Neuron (in vitro differentiated cells): ENCODE measurements at regions not wholly inside any gene's neighbourhood (a gene's known extent, or its start where the extent isn't known, plus 50 kb on each side); places are given as distances from the start of the nearest gene placed in this dataset.

Experiments used
- H2AFZ ChIP-seq: one replicate; pipeline ENCODE4 v1.6.1; 2013; ENCODE audit warnings: low read depth, mild to moderate bottlenecking, inconsistent platforms, low read length, moderate library complexity
- H3K27me3 ChIP-seq: one replicate; pipeline ENCODE4 v1.6.1; 2013; ENCODE audit warnings: low read length; ENCODE audit not compliant: insufficient read depth
- H3K36me3 ChIP-seq: one replicate; pipeline ENCODE4 v1.6.1; 2013; ENCODE audit warnings: low read length; ENCODE audit not compliant: insufficient read depth
- H3K4me1 ChIP-seq: one replicate; pipeline ENCODE4 v1.6.1; 2013; ENCODE audit warnings: low read length; ENCODE audit not compliant: insufficient read depth
- H3K4me3 ChIP-seq: 2 replicates; pipeline ENCODE4 v1.5.1; 2013; ENCODE audit warnings: mild to moderate bottlenecking, low read length, moderate library complexity
- H3K9me3 ChIP-seq: one replicate; pipeline ENCODE4 v1.6.1; 2013; ENCODE audit warnings: low read length

GRCh38 chr21:15135867-15136629, 71.2 kb upstream of the NRIP1 start:
- Histone ChIP-seq H3K9me3 (no peaks in the 10 kb centered on the region), H3K36me3 (no peaks in the 10 kb centered on the region), H3K4me3 (no peak overlapping the region), H2AFZ (no peak overlapping the region), H3K4me1 (peaks cover 17% of the 10 kb centered on the region), H3K27me3 (no peaks in the 10 kb centered on the region)

GRCh38 chr21:15138490-15138889, 73.7 kb upstream of the NRIP1 start:
- Histone ChIP-seq H3K27me3 (no peaks in the 10 kb centered on the region), H3K36me3 (no peaks in the 10 kb centered on the region), H3K4me1 (peaks cover 20% of the 10 kb centered on the region), H2AFZ (no peak overlapping the region), H3K9me3 (no peaks in the 10 kb centered on the region), H3K4me3 (no peak overlapping the region)

- H3K4me1 ChIP-seq: peaks cover 24% of the 10 kb centered on the region
- H3K9me3 ChIP-seq: no peaks in the 10 kb centered on the region
- H3K4me3 ChIP-seq: no peak overlapping the region
- H3K36me3 ChIP-seq: no peaks in the 10 kb centered on the region
- H3K27me3 ChIP-seq: no peaks in the 10 kb centered on the region
- no peak overlapping the region for H2AFZ ChIP-seq
These were observed 75.1 kb upstream of the NRIP1 start for GRCh38 chr21:15139898-15140297.

- peaks cover 24% of the 10 kb centered on the region for H3K4me1 ChIP-seq
- H3K36me3 ChIP-seq: no peaks in the 10 kb centered on the region
- no peaks in the 10 kb centered on the region for H3K27me3 ChIP-seq
- H3K9me3 ChIP-seq: no peaks in the 10 kb centered on the region
- H2AFZ ChIP-seq: no peak overlapping the region
- H3K4me3 ChIP-seq: no peak overlapping the region
These were observed 75.7 kb upstream of the NRIP1 start for GRCh38 chr21:15140321-15141019.

GRCh38 chr21:15141261-15141970, 76.6 kb upstream of the NRIP1 start:
- Histone ChIP-seq H3K36me3 (no peaks in the 10 kb centered on the region), H2AFZ (no peak overlapping the region), H3K4me3 (no peak overlapping the region), H3K27me3 (no peaks in the 10 kb centered on the region), H3K4me1 (peaks cover 24% of the 10 kb centered on the region), H3K9me3 (no peaks in the 10 kb centered on the region)

GRCh38 chr21:15144026-15144425, 79.2 kb upstream of the NRIP1 start:
- H2AFZ ChIP-seq: no peak overlapping the region
- H3K9me3 ChIP-seq: no peaks in the 10 kb centered on the region
- H3K36me3 ChIP-seq: no peaks in the 10 kb centered on the region
- H3K4me3 ChIP-seq: no peak overlapping the region
- peaks cover 24% of the 10 kb centered on the region for H3K4me1 ChIP-seq
- H3K27me3 ChIP-seq: no peaks in the 10 kb centered on the region

- Histone ChIP-seq H3K4me1 (peaks cover 4% of the 10 kb centered on the region), H2AFZ (no peak overlapping the region), H3K36me3 (no peaks in the 10 kb centered on the region), H3K9me3 (no peaks in the 10 kb centered on the region), H3K27me3 (no peaks in the 10 kb centered on the region), H3K4me3 (no peak overlapping the region)
These were observed 83.6 kb upstream of the NRIP1 start for GRCh38 chr21:15148437-15148836.

- H2AFZ ChIP-seq: no peak overlapping the region
- no peaks in the 10 kb centered on the region for H3K9me3 ChIP-seq
- H3K4me1 ChIP-seq: no peaks in the 10 kb centered on the region
- no peaks in the 10 kb centered on the region for H3K36me3 ChIP-seq
- H3K4me3 ChIP-seq: no peak overlapping the region
- no peaks in the 10 kb centered on the region for H3K27me3 ChIP-seq
These were observed 84.9 kb upstream of the NRIP1 start for GRCh38 chr21:15149600-15150224.

- H3K9me3 ChIP-seq: no peaks in the 10 kb centered on the region
- H3K4me3 ChIP-seq: no peak overlapping the region
- no peaks in the 10 kb centered on the region for H3K4me1 ChIP-seq
- no peaks in the 10 kb centered on the region for H3K27me3 ChIP-seq
- no peak overlapping the region for H2AFZ ChIP-seq
- H3K36me3 ChIP-seq: no peaks in the 10 kb centered on the region
These were observed 86.7 kb upstream of the NRIP1 start for GRCh38 chr21:15151385-15152103.

- H3K27me3 ChIP-seq: no peaks in the 10 kb centered on the region
- H3K36me3 ChIP-seq: no peaks in the 10 kb centered on the region
- no peaks in the 10 kb centered on the region for H3K4me1 ChIP-seq
- peaks cover 1% of the 10 kb centered on the region for H3K9me3 ChIP-seq
- H3K4me3 ChIP-seq: no peak overlapping the region
- no peak overlapping the region for H2AFZ ChIP-seq
These were observed 87.8 kb upstream of the NRIP1 start for GRCh38 chr21:15152591-15152990.

GRCh38 chr21:15159382-15160020, 94.7 kb upstream of the NRIP1 start:
- Histone ChIP-seq H2AFZ (no peak overlapping the region), H3K36me3 (no peaks in the 10 kb centered on the region), H3K27me3 (no peaks in the 10 kb centered on the region), H3K4me1 (no peaks in the 10 kb centered on the region), H3K4me3 (no peak overlapping the region), H3K9me3 (peaks cover 1% of the 10 kb centered on the region)

GRCh38 chr21:15160136-15160535, 95.3 kb upstream of the NRIP1 start:
- Histone ChIP-seq H3K4me1 (no peaks in the 10 kb centered on the region), H3K27me3 (no peaks in the 10 kb centered on the region), H3K36me3 (no peaks in the 10 kb centered on the region), H3K9me3 (peaks cover 1% of the 10 kb centered on the region), H2AFZ (no peak overlapping the region), H3K4me3 (no peak overlapping the region)
